H1 (cell line): ENCODE measurements at regions not wholly inside any gene's neighbourhood (a gene's known extent, or its start where the extent isn't known, plus 50 kb on each side); places are given as distances from the start of the nearest gene placed in this dataset.

ENCODE experiments used
- CEBPB ChIP-seq: IDR thresholded peaks from 2 replicates; pipeline ENCODE4 v1.6.1; 2012; ENCODE audit warnings: low read depth, low read length
- CREB1 ChIP-seq: IDR thresholded peaks from 2 replicates; pipeline ENCODE4 v1.6.1; 2012; ENCODE audit warnings: inconsistent platforms
- EP300 ChIP-seq, 2 experiments: IDR thresholded peaks; 1 replicate in 1 of 2; 2 replicates in 1 of 2; pipeline ENCODE4 v1.6.1; 2011 to 2012; ENCODE audit warnings: low read depth in 2 of 2, low read length in 2 of 2, mild to moderate bottlenecking in 2 of 2, borderline replicate concordance in 1 of 2, inconsistent platforms in 1 of 2, moderate library complexity in 1 of 2
- GTF2F1 ChIP-seq: IDR thresholded peaks from 2 replicates; pipeline ENCODE4 v1.6.1; 2012; ENCODE audit warnings: low read depth, low read length, improper control_type of control experiment, borderline replicate concordance
- JUN ChIP-seq: IDR thresholded peaks from 2 replicates; pipeline ENCODE4 v1.6.1; 2011; ENCODE audit warnings: low read depth, mild to moderate bottlenecking, improper control_type of control experiment, low read length
- RFX5 ChIP-seq: IDR thresholded peaks from 2 replicates; pipeline ENCODE4 v1.6.1; 2011; ENCODE audit warnings: low read depth, low read length, improper control_type of control experiment, borderline replicate concordance
- RNF2 ChIP-seq: fragments of 200-900, 300-1000 bp; sonication (generic); IDR thresholded peaks from 2 replicates; pipeline ENCODE4 v1.7.1; 2016; ENCODE audit warnings: borderline replicate concordance, low read depth, mild to moderate bottlenecking, antibody characterized with exemption, low read length; ENCODE audit not compliant: poor library complexity, severe bottlenecking; ENCODE audit errors: missing control alignments
- SP4 ChIP-seq: IDR thresholded peaks from 2 replicates; pipeline ENCODE4 v1.6.1; 2012; ENCODE audit warnings: low read length, inconsistent platforms
- TAF7 ChIP-seq: optimal IDR thresholded peaks from 2 replicates; pipeline ENCODE3; 2011; ENCODE audit warnings: low read depth, mild to moderate bottlenecking, inconsistent platforms, low read length, moderate library complexity, borderline replicate concordance

DNA sequence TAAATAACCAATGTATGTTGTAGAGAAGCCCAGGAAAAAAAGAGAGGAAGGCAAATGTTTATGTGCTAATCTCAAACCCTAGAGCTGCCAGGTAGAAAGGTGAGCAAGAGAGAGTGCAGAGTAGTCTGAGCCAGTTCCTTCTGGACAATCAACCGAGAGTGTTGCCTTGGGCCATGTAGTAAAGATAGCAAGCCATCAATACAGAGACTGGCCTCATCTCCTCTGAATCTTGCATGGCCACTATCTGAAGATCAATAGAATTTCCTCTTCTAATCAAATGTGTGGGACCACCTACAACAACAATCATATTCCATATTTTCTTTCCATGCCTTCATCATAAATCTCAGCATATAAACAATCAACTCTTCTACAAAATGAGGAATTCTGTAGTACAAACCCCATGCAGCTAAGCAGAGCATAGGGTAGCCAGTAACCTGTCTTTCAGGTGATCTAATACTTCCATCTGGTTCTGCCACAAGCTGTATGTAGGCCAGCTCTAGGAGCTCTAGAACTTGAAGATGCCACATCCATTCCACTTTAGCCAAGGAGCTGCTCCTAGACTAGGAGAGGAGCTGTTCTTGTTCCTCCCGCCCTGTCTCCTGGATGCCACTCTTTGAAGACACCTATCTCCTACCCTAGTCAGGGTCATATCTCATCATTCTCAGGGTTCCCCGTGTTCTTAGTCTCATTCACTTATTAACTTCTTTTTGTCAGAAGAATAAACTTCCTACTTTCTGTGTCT is 75.8 kb upstream of the SLC38A4 start (continued):
- TF ChIP-seq EP300 (IDR thresholded peaks at IDR 0.05; ENCODE audit: borderline replicate concordance in 1 of 2, low read depth in 2 of 2, low read length in 2 of 2) = no peak
- TF ChIP-seq JUN = no peak
- TF ChIP-seq CEBPB = no peak
- no peak for TF ChIP-seq GTF2F1
- no peak for TF ChIP-seq RNF2
- TF ChIP-seq SP4 = no peak
- TF ChIP-seq RFX5 = no peak
- TF ChIP-seq TAF7 = no peak
- no peak for TF ChIP-seq CREB1
